Activated gamma-delta T cell (primary cell): ENCODE measurements at regions not wholly inside any gene's neighbourhood (a gene's known extent, or its start where the extent isn't known, plus 50 kb on each side); places are given as distances from the start of the nearest gene placed in this dataset.

ENCODE experiments used
- DNase-seq: peaks from one replicate; lab custom pipeline; 2025; lab: John Stamatoyannopoulos, UW

- no peak for DNase-seq
Observed at GRCh38 chr15:94008104-94009074, 223.0 kb upstream of the MCTP2 start.

GRCh38 chr15:94004697-94005096, 226.7 kb upstream of the MCTP2 start:
- no peak for DNase-seq

- no peak for DNase-seq
Observed at GRCh38 chr15:94002041-94002440, 229.3 kb upstream of the MCTP2 start.

- no peak for DNase-seq
Observed at GRCh38 chr15:94001255-94001801, 230.0 kb upstream of the MCTP2 start.

- no peak for DNase-seq
Observed at GRCh38 chr15:94000606-94001005, 230.8 kb upstream of the MCTP2 start.

- DNase-seq: no peak
Observed at GRCh38 chr15:93997071-93997658, 234.2 kb upstream of the MCTP2 start.

- no peak for DNase-seq
Observed at GRCh38 chr15:93989440-93989998, 241.8 kb upstream of the MCTP2 start.

- DNase-seq: no peak
Observed at GRCh38 chr15:93987068-93987467, 244.3 kb upstream of the MCTP2 start.

- DNase-seq: no peak
Observed at GRCh38 chr15:93986400-93986984, 244.9 kb upstream of the MCTP2 start.

GRCh38 chr15:93985925-93986324, 245.4 kb upstream of the MCTP2 start:
- no peak for DNase-seq

- DNase-seq: no peak
Observed at GRCh38 chr15:93985176-93985575, 246.2 kb upstream of the MCTP2 start.

- DNase-seq: no peak
Observed at GRCh38 chr15:93983526-93983925, 247.8 kb upstream of the MCTP2 start.

GRCh38 chr15:93982226-93982727, 249.1 kb upstream of the MCTP2 start:
- no peak for DNase-seq

- DNase-seq: no peak
Observed at GRCh38 chr15:93981706-93982105, 249.7 kb upstream of the MCTP2 start.

GRCh38 chr15:93980261-93980911, 251.0 kb upstream of the MCTP2 start:
- no peak for DNase-seq

- DNase-seq: no peak
Observed at GRCh38 chr15:93974804-93975481, 256.4 kb upstream of the MCTP2 start.

GRCh38 chr15:93973287-93973686, 258.1 kb upstream of the MCTP2 start:
- no peak for DNase-seq

- no peak for DNase-seq
Observed at GRCh38 chr15:93968773-93969172, 262.6 kb upstream of the MCTP2 start.

- no peak for DNase-seq
Observed at GRCh38 chr15:93965304-93965908, 266.0 kb upstream of the MCTP2 start.

- no peak for DNase-seq
Observed at GRCh38 chr15:93954985-93955571, 276.3 kb upstream of the MCTP2 start.
